DOHH2 (cell line): ENCODE measurements at regions not wholly inside any gene's neighbourhood (a gene's known extent, or its start where the extent isn't known, plus 50 kb on each side); places are given as distances from the start of the nearest gene placed in this dataset.

Source experiments
- H3F3A ChIP-seq: fragments of 200-600 bp; sonication (generic), shearing (Covaris generic); 2 replicates; pipeline ENCODE4 v1.6.0; 2016; ENCODE audit warnings: antibody characterized with exemption, mild to moderate bottlenecking; ENCODE audit not compliant: control insufficient read depth, insufficient read depth
- H3K27ac ChIP-seq: fragments of 200-600 bp; sonication (generic); 2 replicates; pipeline ENCODE4 v1.5.1; 2014; ENCODE audit warnings: low read depth, mild to moderate bottlenecking, low read length, moderate library complexity
- H3K27me3 ChIP-seq: fragments of 200-600 bp; sonication (generic); 2 replicates; pipeline ENCODE4 v1.6.1; 2014; ENCODE audit warnings: mild to moderate bottlenecking, low read length, mixed read lengths; ENCODE audit not compliant: control insufficient read depth
- H3K36me3 ChIP-seq: fragments of 200-600 bp; sonication (generic); 2 replicates; pipeline ENCODE4 v1.6.1; 2014; ENCODE audit warnings: mild to moderate bottlenecking, low read length, moderate library complexity, mixed read lengths; ENCODE audit not compliant: control insufficient read depth
- H3K4me1 ChIP-seq: fragments of 200-600 bp; sonication (generic); 2 replicates; pipeline ENCODE4 v1.6.1; 2014; ENCODE audit warnings: mild to moderate bottlenecking, low read length, mixed read lengths; ENCODE audit not compliant: control insufficient read depth
- H3K4me2 ChIP-seq: fragments of 200-600 bp; sonication (generic); 2 replicates; pipeline ENCODE4 v1.6.0; 2014; ENCODE audit warnings: mild to moderate bottlenecking, low read length, moderate library complexity
- H3K4me3 ChIP-seq: fragments of 200-600 bp; sonication (generic); 2 replicates; pipeline ENCODE4 v1.5.1; 2014; ENCODE audit warnings: mild to moderate bottlenecking, low read length, mixed read lengths
- H3K79me2 ChIP-seq: fragments of 200-600 bp; sonication (generic); 2 replicates; pipeline ENCODE4 v1.6.1; 2014; ENCODE audit warnings: mild to moderate bottlenecking, low read length, mixed read lengths; ENCODE audit not compliant: control insufficient read depth
- H3K9me2 ChIP-seq: fragments of 200-600 bp; sonication (generic); replicated peaks from 2 replicates; pipeline ENCODE4 v1.6.1; 2014; ENCODE audit warnings: mild to moderate bottlenecking, low read length, mixed read lengths; ENCODE audit not compliant: control insufficient read depth
- H3K9me3 ChIP-seq: fragments of 200-600 bp; sonication (generic); 2 replicates; pipeline ENCODE4 v1.6.1; 2014; ENCODE audit warnings: antibody characterized with exemption, low read length, mixed read lengths; ENCODE audit not compliant: control insufficient read depth, insufficient read depth
- H4K20me1 ChIP-seq: fragments of 200-600 bp; sonication (generic); 2 replicates; pipeline ENCODE4 v1.6.0; 2014; ENCODE audit warnings: low read depth, mild to moderate bottlenecking, antibody characterized with exemption, low read length, moderate library complexity; ENCODE audit not compliant: control insufficient read depth, insufficient read depth
- CTCF ChIP-seq: fragments of 200-600 bp; sonication (generic); IDR thresholded peaks from one replicate; pipeline ENCODE4 v1.5.1; 2014; ENCODE audit warnings: antibody characterized with exemption, mild to moderate bottlenecking, low read depth, low read length; ENCODE audit not compliant: poor library complexity, severe bottlenecking
- EZH2phosphoT487 ChIP-seq: fragments of 200-600 bp; sonication (generic); IDR thresholded peaks from 2 replicates; pipeline ENCODE4 v1.6.1; 2017; ENCODE audit warnings: borderline replicate concordance, mild to moderate bottlenecking, antibody characterized with exemption, low read length, moderate library complexity, mixed read lengths

- Histone ChIP-seq H3K9me2 (no peaks in the 10 kb centered on the region), H3K36me3 (no peaks in the 10 kb centered on the region), H3K4me3 (peak overlapping the region; percentile 11; the same call in 1 of the 2 replicates), H3K4me1 (peaks cover 29% of the 10 kb centered on the region), H3K4me2 (0 out of 2 replicates have a peak overlapping the region, but pooled peaks have one; percentile 33), H3K27me3 (no peaks in the 10 kb centered on the region), H3F3A (peaks cover 4% of the 10 kb centered on the region; the same call in 1 of the 2 replicates), H3K79me2 (no peaks in the 10 kb centered on the region), H4K20me1 (no peaks in the 10 kb centered on the region), H3K9me3 (peaks cover 16% of the 10 kb centered on the region), H3K27ac (peak overlapping the region; percentile 60)
- TF ChIP-seq EZH2phosphoT487 (no peak), CTCF (no peak)
Measured at GRCh38 chr6:67889682-67889995, 745.4 kb upstream of the ADGRB3 start.

DNA sequence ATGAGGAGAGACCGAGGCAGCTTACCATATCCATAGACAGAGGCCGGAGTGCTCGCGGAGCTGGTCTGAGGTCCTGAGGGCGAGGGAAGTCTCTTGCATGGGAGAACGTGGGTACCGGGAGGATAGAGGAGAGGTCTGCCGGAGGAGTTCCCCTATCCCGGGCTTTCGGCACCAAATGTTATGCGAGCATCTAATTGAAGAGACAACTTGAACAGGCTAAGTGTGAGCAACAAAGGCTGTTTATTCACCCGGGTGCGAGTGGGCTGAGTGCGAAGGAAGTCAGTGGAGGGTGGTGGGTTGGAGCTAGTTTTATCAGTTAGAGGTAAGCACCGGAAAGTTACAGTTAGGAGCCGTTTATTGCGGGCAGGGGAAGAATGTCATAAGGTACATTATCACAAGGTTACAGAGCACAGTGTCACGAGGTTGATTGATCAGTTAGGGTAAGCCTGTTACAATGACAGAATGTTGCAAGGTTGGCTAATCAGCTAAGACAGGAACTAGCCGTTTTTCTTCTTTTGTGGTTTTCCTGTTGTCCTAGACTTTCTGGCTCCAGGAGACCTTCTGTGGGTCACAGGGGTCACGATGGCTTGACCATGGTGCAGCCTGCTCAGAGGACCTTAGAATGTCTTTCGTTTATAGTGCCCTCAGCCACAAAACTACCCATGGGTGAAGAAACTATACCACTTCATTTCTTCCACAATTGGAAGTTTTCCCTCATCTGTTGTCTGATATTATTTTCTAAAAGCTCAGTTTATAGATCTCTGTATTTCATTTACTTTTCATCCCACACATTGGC is 746.0 kb upstream of the ADGRB3 start:
- H3K4me2 ChIP-seq = peak overlapping the region; percentile 33; the same call in 1 of the 2 replicates
- H3K4me1 ChIP-seq = peaks cover 29% of the 10 kb centered on the region
- no peaks in the 10 kb centered on the region for H4K20me1 ChIP-seq
- H3K36me3 ChIP-seq = no peaks in the 10 kb centered on the region
- H3K27me3 ChIP-seq = no peaks in the 10 kb centered on the region
- H3K27ac ChIP-seq = peak overlapping the region; percentile 60
- no peak for TF ChIP-seq EZH2phosphoT487
- TF ChIP-seq CTCF = no peak
- no peaks in the 10 kb centered on the region for H3K9me2 ChIP-seq
- peak overlapping the region; percentile 11; the same call in 1 of the 2 replicates for H3K4me3 ChIP-seq
- peaks cover 4% of the 10 kb centered on the region; the same call in 1 of the 2 replicates for H3F3A ChIP-seq
- H3K79me2 ChIP-seq = no peaks in the 10 kb centered on the region
- peaks cover 16% of the 10 kb centered on the region for H3K9me3 ChIP-seq

- Histone ChIP-seq H3K27ac (peak overlapping the region; percentile 60), H3K79me2 (no peaks in the 10 kb centered on the region), H3K36me3 (no peaks in the 10 kb centered on the region), H4K20me1 (no peaks in the 10 kb centered on the region), H3K9me2 (no peaks in the 10 kb centered on the region), H3K4me3 (no peak overlapping the region), H3K27me3 (no peaks in the 10 kb centered on the region), H3K4me2 (no peak overlapping the region), H3F3A (peaks cover 4% of the 10 kb centered on the region; the same call in 1 of the 2 replicates), H3K4me1 (peaks cover 29% of the 10 kb centered on the region), H3K9me3 (peaks cover 16% of the 10 kb centered on the region)
- TF ChIP-seq EZH2phosphoT487 (no peak), CTCF (no peak)
Measured at GRCh38 chr6:67888546-67888885, 746.6 kb upstream of the ADGRB3 start.
